ENCODE measurements at regions not wholly inside any gene's neighbourhood (a gene's known extent, or its start where the extent isn't known, plus 50 kb on each side); places are given as distances from the start of the nearest gene placed in this dataset.

- TF ChIP-seq POLR2A (IDR thresholded peaks at IDR 0.05) (no peak), POLR2AphosphoS5 (IDR thresholded peaks at IDR 0.05) (no peak)
These were observed 520.5 kb upstream of the CDH7 start for GRCh38 chr18:65230311-65230710.
